ENCODE measurements at regions not wholly inside any gene's neighbourhood (a gene's known extent, or its start where the extent isn't known, plus 50 kb on each side); places are given as distances from the start of the nearest gene placed in this dataset.

- no peak for TF ChIP-seq CTCF (IDR thresholded peaks at IDR 0.05)
- Histone ChIP-seq H3K4me1 (peaks cover 0 to 14% (median 0%) of the 10 kb centered on the region in 9 donors), H3K36me3 (no peaks in the 10 kb centered on the region), H3K27me3 (peaks cover 0 to 7% (median 3%) of the 10 kb centered on the region in 7 donors), H3K27ac (peak overlapping the region in 1 of 10 donors; percentile 49), H3K9me3 (no peaks in the 10 kb centered on the region), H3K4me3 (no peak overlapping the region)
- intact Hi-C loops (cut with DNase I): no loop called here
- DNase-seq: no peak
- no peak for ATAC-seq
- WGBS, 2 donors: 26% methylated on average over 2 of the region's 2 CpGs
Observed at GRCh38 chr21:35325953-35326352, 276.9 kb upstream of the RUNX1 start.

- Histone ChIP-seq H3K27me3 (peaks cover 0 to 7% (median 3%) of the 10 kb centered on the region in 7 donors), H3K4me1 (peaks cover 0 to 14% (median 0%) of the 10 kb centered on the region in 9 donors), H3K4me3 (no peak overlapping the region), H3K36me3 (no peaks in the 10 kb centered on the region), H3K9me3 (no peaks in the 10 kb centered on the region), H3K27ac (peak overlapping the region in 8 of 10 donors; percentile 36 to 67 (median 58))
- no peak for TF ChIP-seq CTCF (IDR thresholded peaks at IDR 0.05)
- intact Hi-C loops (cut with DNase I): no loop called here
- 72 to 78% methylated on average over 14 of the region's 14 CpGs for WGBS, 2 donors
- ATAC-seq (peak in 6 of 8 donors; percentile 21 to 80 (median 32)), DNase-seq (no peak)
Observed at GRCh38 chr21:35324372-35325220, 275.5 kb upstream of the RUNX1 start.

GRCh38 chr21:35323947-35324346 lies 274.8 kb upstream of the RUNX1 start:
- 45 to 47% methylated on average over 9 of the region's 9 CpGs for WGBS, 2 donors
- Histone ChIP-seq H3K27me3 (peaks cover 0 to 7% (median 3%) of the 10 kb centered on the region in 7 donors), H3K4me1 (peaks cover 0 to 14% (median 0%) of the 10 kb centered on the region in 9 donors), H3K27ac (peak overlapping the region in 8 of 10 donors; percentile 36 to 67 (median 52)), H3K36me3 (no peaks in the 10 kb centered on the region), H3K4me3 (no peak overlapping the region), H3K9me3 (no peaks in the 10 kb centered on the region)
- ATAC-seq (peak; percentile 43 to 79 (median 61)), DNase-seq (peak in 1 of 2 donors; percentile 16)
- no peak for TF ChIP-seq CTCF (IDR thresholded peaks at IDR 0.05)
- intact Hi-C loops (cut with DNase I): no loop called here

GRCh38 chr21:35321322-35322200 lies 272.5 kb upstream of the RUNX1 start:
- no peak overlapping the region for H3K27ac ChIP-seq
- no peak for DNase-seq
- peaks cover 0 to 6% (median 0%) of the 10 kb centered on the region in 7 donors for H3K27me3 ChIP-seq
- H3K4me3 ChIP-seq: no peak overlapping the region
- intact Hi-C loops (cut with DNase I): no loop called here
- TF ChIP-seq CTCF (IDR thresholded peaks at IDR 0.05): no peak
- ATAC-seq: no peak
- H3K9me3 ChIP-seq: no peaks in the 10 kb centered on the region
- WGBS, 2 donors: 54 to 57% methylated on average over 8 of the region's 8 CpGs
- no peaks in the 10 kb centered on the region for H3K36me3 ChIP-seq
- peaks cover 0 to 14% (median 0%) of the 10 kb centered on the region in 9 donors for H3K4me1 ChIP-seq

All from heart right ventricle (tissue), 16 donors.